MV-4-11 (cell line): ENCODE measurements at regions not wholly inside any gene's neighbourhood (a gene's known extent, or its start where the extent isn't known, plus 50 kb on each side); places are given as distances from the start of the nearest gene placed in this dataset.
"Not testable (repeated sequence)": the region's sequence is repeated elsewhere in the genome, so short reads cannot be mapped to it uniquely, and the experiment has no call there.

Experiments used
- DNase-seq: peaks from one replicate; lab custom pipeline; 2025; lab: John Stamatoyannopoulos, UW

DNA sequence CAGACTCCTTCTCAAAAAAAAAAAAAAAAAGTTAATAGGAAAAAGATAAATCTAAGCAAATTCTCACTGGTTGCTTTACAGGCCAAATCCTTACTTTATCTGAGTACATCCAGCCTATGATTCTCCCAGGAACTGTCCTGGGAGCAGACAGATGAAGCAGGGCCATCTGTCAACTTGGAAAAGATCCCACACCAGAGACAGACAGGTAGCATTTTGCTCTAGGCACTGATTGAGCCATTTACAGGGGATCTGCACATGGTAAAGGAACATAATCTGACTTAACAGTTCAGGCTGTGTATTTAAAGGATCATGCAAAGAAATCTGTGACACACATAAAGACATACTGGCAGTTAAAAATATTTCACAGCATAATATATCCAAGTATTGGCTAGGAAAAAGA lies 1006.5 kb downstream of the TBL1XR1 start:
- DNase-seq = no peak

DNA sequence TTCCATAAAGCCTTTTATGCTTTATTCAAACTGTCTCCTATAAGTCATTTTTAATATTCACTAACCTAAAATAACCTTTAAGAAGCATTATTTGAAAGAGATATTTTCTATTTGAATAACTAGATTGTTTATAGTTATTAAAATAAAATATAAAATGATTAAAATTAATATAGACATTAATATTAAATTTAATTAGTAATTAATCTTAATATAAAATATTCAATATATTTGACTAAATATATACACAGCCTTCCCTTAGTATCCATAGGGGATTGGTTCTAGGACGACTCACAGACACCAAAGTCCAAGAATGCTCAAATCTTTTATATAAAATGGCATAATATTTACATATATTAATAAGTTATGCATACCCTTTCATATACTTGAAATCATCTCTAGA lies 1014.1 kb downstream of the TBL1XR1 start:
- no peak for DNase-seq

DNA sequence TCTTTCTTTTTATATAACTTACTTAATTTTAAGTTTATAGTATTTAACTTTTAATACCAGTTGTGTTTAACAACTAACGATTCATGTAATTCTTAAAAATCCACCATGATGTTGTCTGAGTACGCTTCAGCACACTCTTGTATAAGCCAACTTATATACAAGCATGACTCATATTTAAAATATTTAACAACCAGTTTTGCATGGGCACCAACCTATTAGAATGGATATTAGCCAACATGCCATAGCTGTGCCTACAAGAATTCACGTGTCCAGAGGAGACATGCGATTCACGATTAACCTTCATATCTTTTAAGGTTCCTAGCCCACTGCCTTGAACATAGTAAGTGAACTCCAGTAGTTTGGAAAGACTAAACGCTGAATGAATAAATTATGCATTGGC lies 1023.2 kb downstream of the TBL1XR1 start:
- no peak for DNase-seq

DNA sequence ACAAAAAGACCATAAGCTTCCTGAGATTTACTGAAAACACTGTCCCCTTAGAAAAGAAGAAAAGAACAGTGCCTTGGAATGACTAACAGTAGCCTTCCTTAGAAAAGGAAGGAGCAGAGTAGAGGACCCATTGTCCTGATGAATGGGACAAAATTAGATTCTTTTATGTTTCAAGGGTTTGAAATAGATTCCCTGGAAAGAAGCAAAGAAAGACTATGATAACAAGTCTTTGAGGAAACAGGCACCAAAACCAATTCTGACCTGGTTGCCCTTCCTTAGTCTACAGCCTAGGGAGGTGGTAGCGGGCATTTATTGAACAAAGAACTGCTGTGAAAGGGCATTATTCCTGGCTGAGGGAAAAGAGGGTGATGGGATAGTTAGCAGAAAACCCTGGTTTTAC lies 1024.8 kb downstream of the TBL1XR1 start:
- no peak for DNase-seq

DNA sequence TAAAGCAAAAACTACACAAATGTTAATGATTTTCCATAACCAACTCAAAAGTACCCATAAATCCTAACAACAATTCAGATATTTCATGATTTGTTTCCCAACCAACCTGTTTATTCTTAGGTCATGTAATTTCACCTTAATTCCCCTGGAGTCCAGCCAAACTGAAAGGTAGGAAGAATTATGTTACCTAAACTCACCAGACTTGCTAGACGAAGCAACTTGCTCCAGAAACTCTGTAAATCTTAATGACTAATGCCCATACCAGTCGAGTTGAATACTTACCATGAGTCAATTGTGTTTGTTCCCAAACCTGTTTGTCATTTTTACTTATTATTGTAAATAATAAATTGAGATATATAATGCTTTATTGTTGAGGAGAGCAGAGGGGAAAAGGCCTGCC lies 1030.0 kb downstream of the TBL1XR1 start:
- no peak for DNase-seq

DNA sequence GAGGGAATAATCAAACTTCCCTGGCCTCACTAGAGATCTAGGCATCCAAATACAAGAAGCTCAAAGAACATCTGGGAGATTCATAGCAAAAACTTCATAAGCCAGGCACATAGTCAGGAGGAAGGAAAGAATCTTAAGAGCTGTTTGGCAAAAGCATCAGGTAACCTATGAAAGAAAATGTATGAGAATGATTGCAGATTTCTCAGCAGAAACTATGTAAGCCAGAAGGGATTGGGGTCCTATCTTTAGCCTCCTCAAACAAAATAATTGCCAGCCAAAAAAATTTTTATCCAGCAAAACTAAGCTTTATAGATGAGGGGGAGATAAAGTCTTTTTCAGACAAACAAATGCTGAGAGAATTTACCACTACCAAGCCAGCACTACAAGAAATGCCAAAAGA lies 1036.3 kb downstream of the TBL1XR1 start:
- no peak for DNase-seq

DNA sequence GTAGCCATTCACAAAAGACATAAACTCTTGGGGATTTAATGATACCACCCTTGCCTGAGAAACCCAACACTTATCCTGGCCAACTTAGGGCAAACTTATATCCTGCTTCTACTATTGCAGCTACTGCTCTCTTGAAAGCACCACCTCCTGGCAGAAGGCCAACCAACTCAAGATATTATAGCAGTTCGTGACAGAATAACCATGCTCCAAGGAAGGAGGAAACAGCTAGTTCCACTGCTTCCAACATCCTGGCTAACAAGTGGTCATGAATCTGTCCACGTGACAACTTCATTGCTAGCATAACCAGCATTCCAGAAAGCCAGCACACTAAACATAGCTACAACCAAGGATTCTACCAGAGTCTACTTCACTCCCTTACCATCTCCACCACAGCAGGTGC lies 1037.5 kb downstream of the TBL1XR1 start:
- no peak for DNase-seq

DNA sequence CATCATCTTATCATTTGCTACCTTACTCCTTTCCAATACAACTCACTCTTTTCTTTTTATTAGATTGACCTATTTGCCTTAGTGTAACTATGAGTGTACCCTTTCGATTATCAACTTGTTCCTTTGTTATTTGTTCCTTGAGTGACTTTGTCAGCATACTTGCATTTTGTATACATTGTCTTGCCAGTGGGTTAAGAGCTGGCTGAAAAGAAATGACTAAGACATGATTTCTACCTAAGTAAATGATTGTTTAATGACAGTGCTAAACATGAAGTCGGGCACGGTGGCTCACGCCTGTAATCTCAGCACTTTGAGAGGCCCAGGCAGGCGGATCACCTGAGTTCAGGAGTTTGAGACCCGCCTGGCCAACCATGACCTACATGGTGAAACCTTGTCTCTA lies 1042.3 kb downstream of the TBL1XR1 start:
- no peak for DNase-seq

DNA sequence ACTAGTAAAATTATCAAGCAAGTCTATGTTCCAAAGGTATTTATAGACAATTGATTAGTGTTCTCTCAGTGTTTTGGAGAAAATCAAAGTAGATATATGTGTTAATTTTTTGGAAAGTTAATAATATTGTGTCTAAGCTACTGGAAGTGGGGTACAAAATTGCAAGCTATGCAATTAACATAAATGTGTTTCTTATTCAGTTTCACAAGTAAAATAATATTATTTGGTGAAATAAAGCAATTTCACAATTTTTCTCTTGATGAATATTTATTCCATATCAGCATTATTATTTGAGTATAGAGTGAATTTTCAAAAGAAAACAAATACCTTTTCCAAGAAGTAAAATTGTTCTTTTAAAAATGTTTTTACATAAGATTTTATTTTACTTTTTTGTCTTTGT lies 1047.7 kb downstream of the TBL1XR1 start:
- no peak for DNase-seq

DNA sequence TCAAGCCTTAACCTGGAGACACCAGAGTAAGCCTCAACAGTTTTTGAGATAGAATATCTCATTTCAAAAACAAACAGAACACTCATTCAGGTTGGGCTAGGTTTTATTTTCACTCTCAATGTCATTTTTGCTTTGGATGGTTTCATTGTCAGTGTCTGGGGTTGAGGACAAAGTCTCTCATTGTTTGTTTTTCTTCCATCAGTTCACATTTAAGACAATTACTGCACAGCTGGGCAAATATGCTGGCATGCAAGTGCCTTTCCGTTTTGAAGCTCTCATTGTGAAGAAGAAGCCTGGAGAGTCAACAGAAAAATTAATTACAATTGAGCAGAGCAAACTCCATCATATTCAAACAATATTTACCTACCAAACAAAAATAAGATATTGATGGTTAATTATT lies 1050.0 kb downstream of the TBL1XR1 start:
- no peak for DNase-seq

DNA sequence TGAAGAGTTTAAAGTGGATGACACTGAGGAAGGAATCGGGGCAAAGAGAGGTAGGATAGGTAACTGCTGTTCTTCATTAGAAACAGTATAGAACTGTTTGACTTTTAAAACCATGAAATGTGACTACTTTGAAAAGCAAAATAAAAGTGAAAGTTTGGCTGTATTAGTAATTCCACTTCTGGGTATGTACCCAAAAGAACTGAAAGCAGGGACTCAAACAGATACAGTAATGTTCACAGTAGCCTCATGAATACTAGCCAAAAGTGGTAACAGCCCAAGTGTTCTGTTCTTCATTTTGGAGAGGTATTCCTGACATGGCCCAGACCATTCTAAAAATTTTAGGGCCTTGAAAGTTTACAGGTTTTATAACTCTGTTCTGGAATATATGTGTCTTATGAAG lies 1055.4 kb downstream of the TBL1XR1 start:
- DNase-seq = no peak

DNA sequence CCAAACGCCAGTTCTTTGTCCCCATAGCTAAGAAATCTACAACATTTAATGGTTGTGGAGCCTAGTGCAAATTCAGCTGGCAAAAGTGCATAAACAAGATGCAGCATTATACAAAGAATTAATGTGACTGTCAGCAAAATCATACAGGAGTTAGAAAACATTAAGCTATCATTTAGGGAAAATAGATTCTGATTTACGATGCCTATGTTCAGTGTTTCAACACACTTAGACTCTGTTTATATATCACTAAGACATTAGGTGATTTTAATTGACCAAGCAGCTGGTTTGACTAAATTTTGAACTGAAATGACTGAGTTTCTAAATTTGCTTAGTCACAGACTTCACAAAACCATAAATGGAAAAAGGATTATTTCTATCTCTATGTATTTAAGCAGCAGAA lies 1076.8 kb downstream of the TBL1XR1 start:
- DNase-seq = no peak

DNA sequence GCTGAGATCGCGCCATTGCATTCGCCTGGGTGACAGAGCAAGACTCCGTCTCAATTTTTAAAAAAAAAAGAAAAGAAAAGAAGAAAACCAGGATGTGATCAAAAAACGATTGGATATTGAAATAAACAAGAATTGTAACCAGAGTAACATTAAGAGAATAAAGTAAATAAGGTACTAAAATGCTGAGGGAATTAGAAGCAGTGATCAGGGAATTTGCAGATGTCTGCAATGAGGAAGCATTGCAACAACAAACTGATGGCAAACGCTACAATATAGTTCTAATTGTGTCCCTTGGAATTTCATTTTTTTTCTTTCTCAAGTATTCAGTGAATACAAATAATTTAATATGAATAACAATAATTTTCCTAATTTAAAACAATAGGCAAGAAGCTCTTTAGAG lies 1077.5 kb downstream of the TBL1XR1 start:
- no peak for DNase-seq

DNA sequence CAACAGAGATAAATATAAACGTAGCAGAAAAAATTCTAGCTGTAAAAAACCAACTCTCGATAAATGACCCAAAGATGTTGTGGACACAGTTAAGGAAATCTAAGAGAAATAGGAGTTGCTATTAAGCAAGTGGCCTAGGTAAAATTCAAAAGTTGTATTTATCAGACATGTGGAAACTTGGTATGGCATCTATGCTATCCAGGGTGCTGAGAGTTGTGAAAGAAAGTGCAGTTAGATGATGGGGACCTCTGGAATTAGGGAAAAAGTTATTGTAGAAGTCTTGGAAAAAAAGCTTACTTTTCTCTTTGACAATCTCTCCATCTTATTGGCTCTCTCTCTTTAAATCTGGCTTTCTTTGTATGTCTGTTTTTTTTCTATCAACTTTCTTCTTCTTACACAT lies 1090.9 kb downstream of the TBL1XR1 start:
- DNase-seq = no peak

DNA sequence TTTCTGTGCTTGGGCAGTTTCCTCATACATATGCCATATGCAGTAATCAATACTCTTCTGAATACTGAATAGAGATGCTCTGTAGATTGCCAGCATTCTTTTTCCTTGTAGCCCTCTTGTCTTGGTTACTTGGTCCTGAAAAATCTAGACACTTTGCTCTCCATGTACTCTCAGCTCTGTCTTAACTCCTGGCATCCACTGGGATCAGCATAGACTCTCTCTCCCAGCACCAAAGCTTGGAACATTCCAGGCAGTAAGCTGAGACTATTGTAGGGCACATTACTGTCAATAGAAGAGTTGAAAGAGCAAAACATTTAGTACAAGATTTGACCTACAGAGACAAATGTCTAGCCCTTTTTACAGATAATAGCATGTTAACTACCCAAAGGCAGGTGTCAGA lies 1100.3 kb downstream of the TBL1XR1 start:
- no peak for DNase-seq

DNA sequence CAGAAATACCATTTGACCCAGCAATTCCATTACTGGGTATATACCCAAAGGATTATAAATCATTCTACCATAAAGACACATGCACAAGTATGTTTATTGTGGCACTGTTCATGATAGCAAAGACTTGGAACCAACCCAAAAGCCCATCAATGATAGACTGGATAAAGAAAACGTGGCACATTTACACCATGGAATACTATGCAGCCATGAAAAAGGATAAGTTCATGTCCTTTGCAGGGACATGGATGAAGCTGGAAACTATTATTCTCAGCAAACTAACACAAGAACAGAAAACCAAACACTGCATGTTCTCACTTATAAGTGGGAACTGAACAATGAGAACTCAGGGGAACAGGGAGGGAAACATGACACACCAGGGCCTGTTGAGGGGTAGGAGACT lies 1103.4 kb downstream of the TBL1XR1 start:
- DNase-seq = not testable (repeated sequence)

DNA sequence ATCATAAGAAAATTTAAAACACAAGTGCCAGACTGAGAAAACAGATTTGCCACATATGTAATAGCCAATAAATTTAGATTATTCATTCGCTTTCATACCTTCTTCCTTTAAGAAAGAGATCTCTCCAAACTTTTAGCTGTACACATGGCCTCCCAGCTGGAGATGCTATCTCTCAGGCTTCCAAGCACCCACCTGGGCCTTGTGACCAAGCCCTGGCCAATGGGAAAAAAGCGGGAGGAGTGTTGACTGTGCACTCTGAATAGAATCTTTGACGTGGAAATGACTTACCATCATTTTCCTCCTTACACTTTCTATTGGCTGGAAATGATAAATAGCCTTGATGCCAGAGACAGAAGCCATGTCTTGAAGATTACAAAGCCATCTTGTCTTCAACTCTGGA lies 1106.6 kb downstream of the TBL1XR1 start:
- DNase-seq = no peak

DNA sequence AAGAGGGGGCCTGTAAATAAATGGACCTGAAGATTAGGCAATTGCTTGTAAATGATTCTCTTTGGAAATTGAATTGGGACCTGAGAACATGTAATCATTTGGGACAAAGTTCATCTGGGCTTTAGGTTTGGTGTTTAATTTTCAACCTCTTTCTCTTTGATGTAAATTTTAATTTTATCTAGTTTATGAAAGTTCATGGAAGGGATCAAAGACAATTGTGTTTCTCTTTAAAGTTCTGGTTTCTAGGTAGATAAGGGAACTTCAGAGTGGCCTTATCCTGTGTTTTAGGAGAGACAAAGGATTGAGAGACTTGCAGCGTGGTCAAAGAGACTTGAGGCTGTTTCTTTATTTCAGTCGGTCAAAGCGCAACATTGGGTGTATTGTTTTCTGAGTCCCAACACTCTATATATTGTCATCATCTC lies 1108.3 kb downstream of the TBL1XR1 start:
- DNase-seq = no peak

DNA sequence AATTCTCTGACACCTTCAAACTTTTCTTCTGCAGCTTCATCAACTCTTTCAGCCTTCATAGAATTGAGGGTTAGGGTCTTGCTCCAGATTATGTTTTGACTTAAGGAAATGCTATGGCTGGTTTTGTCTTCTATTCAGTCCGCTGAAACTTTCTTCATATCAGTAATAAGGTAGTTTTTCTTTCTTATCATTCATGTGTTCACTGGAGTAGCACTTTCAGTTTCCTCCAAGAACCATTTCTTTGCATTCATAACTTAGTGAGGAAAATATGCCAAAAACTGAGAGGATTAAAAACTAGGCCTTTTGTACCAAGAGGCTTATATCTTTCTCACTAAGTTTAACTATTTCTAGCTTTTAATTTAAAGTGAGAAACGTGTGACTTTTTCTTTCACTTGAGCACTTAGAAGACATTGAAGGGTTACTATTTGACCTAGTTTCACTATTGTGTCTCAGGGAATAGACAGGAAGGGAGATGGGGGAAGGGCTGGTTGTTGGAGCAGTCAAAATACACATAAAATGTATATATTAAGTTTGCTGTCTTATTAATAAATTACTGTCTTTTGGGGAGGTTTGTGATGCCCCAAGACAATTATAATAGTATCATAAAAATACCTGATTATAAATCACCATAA lies 1110.1 kb downstream of the TBL1XR1 start:
- no peak for DNase-seq

DNA sequence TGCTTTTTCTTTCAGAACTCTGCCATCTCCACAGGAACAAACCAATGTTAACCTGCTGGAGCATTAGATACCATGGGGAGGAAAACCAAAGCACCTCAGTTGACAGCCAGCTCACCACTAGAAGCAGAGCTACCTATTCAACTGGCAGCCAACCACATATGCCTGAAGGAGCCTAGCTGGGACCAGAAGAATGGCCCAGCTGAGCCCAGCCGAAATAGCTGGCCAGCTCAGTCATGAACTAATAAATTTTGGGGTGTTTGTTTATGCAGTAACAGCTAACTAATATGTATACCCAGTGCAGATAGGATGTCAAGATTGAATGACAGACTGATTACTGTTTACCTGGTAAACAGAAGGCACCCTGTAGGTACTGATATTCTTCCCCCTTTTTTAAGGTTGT lies 1117.5 kb downstream of the TBL1XR1 start:
- DNase-seq = no peak

DNA sequence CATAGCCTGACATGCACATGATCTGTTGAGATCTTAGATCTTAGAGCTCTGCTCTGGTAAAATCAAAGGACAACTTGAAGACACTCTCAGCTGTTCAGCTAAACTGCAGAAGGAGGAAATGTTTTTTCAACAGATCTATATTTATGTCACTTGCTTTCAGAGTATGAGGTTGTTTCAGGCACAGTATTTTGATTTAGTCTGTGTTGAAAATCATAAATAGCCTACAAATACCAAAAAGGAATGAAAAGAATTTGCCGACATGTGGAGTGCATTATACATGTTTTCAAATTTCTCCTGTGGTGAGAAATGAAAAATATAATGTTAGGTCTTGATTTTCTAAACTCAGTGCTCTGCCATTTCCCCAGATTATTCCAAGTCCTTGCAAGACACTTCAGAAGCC lies 1118.4 kb downstream of the TBL1XR1 start:
- DNase-seq = no peak

DNA sequence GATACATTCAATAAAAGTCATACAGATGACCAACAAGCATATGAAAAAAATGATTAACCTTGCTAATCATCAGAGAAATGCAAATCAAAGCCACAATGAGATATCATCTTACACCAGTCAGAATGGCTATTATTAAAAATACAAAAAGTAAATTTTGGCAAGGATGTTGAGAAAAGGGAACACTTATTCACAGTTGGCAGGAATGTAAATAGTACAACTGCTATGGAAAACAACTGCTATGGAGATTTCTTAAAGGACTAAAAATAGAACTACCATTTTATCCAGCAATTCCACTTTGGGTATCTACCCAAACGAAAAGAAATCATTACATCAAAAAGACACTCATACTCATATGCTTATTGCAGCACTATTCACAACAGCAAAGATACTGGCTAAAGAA lies 1121.8 kb downstream of the TBL1XR1 start:
- DNase-seq = no peak

DNA sequence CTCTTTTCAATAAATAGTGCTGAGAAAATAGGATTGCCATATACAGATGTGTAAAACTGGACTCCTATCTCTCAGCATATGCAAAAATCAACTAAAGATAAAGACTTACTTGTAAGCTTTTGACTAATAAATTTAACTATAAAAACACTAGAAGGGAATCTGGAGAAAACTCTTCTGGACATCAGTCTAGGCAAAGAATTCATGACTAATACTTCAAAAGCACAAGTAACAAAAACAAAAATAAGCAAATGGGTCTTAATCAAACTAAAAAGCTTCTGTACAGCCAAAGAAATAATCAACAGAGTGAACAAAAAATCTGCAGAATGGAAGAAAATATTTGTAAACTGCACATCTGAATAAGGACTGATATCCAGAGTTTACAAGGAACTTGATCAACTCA lies 1122.2 kb downstream of the TBL1XR1 start:
- DNase-seq = no peak

DNA sequence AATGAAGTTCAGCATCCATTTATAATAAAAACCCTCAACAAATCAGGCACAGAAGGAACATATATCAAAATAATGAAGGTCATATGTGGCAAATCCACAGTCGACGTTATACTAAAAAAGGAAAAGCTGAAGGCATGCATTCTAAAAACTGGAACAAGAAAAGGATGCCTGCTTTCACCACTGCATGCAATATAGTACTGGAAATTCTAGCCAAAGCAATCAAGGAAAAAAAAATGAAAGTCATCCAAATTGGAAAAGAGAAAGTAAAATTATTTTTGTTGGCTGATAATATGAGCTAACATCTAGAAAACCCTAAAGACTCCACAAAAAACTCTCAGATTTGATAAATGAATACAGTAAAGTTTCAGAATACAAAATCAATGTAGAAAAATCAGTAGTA lies 1123.2 kb downstream of the TBL1XR1 start:
- no peak for DNase-seq

DNA sequence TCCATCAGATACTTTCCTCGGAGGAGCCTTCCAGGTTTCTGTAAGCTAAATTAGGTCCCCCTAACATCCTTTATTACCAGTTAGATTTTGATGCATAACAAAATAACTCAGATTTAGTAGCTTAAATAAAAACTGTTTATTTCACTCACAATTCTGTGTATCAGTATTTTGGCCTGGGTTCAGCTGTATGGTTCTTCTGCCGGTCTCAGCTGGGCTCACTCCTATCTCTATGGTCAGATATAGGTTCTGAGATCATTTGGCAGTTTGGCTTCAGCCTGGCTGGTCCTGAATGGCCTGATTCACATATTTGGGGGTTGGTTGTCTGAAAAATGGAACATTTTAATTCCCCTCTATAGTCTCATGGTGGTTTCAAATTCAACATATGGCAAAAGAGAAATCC lies 1125.3 kb downstream of the TBL1XR1 start:
- no peak for DNase-seq
